ENCODE measurements at regions not wholly inside any gene's neighbourhood (a gene's known extent, or its start where the extent isn't known, plus 50 kb on each side); places are given as distances from the start of the nearest gene placed in this dataset.

DNA sequence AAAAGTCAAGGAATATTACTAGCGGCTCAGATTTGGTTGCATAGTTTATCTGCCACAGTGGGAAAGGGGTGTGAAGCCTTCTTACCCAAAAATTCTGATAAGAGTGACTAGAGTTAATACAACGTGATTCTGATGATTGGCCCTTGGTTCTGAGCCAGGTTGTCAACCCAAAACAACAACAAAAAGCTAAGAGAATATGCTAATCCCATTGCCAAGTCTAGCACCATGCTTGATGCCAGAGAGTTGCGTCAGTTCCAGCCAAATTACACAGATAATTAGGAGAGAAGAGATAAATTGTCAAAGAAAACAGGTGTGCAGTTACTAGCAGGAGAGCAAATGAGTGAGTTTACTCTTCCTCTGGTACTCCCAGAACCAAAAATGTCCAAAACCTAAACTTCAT is 287.4 kb upstream of the AGA start:
- TF ChIP-seq, protein P1, sequence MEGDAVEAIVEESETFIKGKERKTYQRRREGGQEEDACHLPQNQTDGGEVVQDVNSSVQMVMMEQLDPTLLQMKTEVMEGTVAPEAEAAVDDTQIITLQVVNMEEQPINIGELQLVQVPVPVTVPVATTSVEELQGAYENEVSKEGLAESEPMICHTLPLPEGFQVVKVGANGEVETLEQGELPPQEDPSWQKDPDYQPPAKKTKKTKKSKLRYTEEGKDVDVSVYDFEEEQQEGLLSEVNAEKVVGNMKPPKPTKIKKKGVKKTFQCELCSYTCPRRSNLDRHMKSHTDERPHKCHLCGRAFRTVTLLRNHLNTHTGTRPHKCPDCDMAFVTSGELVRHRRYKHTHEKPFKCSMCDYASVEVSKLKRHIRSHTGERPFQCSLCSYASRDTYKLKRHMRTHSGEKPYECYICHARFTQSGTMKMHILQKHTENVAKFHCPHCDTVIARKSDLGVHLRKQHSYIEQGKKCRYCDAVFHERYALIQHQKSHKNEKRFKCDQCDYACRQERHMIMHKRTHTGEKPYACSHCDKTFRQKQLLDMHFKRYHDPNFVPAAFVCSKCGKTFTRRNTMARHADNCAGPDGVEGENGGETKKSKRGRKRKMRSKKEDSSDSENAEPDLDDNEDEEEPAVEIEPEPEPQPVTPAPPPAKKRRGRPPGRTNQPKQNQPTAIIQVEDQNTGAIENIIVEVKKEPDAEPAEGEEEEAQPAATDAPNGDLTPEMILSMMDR (IDR thresholded peaks at IDR 0.05), result no peak
- no peak for TF ChIP-seq POLR2A (IDR thresholded peaks at IDR 0.05)
